Bone marrow (tissue), 2 donors: ENCODE measurements at regions not wholly inside any gene's neighbourhood (a gene's known extent, or its start where the extent isn't known, plus 50 kb on each side); places are given as distances from the start of the nearest gene placed in this dataset.

Experiments used
- DNase-seq, 2 donors: peaks; one replicate each; lab custom pipeline; 2025; lab: John Stamatoyannopoulos, UW

GRCh38 chr15:81596159-81596865 is 222.3 kb upstream of the TMC3 start:
- DNase-seq: no peak

- DNase-seq: no peak
Measured at GRCh38 chr15:81595752-81596151, 221.7 kb upstream of the TMC3 start.

GRCh38 chr15:81589671-81590070 is 215.7 kb upstream of the TMC3 start:
- DNase-seq: no peak

GRCh38 chr15:81575436-81576123 is 201.6 kb upstream of the TMC3 start:
- no peak for DNase-seq

- no peak for DNase-seq
Measured at GRCh38 chr15:81573098-81573746, 199.2 kb upstream of the TMC3 start.

- DNase-seq: no peak
Measured at GRCh38 chr15:81572190-81572589, 198.2 kb upstream of the TMC3 start.

- no peak for DNase-seq
Measured at GRCh38 chr15:81569286-81570080, 195.5 kb upstream of the TMC3 start.

GRCh38 chr15:81567924-81568323 is 193.9 kb upstream of the TMC3 start:
- DNase-seq: no peak

GRCh38 chr15:81562986-81563385 is 189.0 kb upstream of the TMC3 start:
- no peak for DNase-seq

GRCh38 chr15:81560405-81560804 is 186.4 kb upstream of the TMC3 start:
- no peak for DNase-seq

- DNase-seq: no peak
Measured at GRCh38 chr15:81558056-81558455, 184.0 kb upstream of the TMC3 start.

GRCh38 chr15:81555346-81555745 is 181.3 kb upstream of the TMC3 start:
- no peak for DNase-seq

- no peak for DNase-seq
Measured at GRCh38 chr15:81548365-81549130, 174.5 kb upstream of the TMC3 start.

GRCh38 chr15:81547521-81548132 is 173.6 kb upstream of the TMC3 start:
- no peak for DNase-seq

GRCh38 chr15:81544385-81544784 is 170.4 kb upstream of the TMC3 start:
- no peak for DNase-seq

- DNase-seq: no peak
Measured at GRCh38 chr15:81540909-81541308, 166.9 kb upstream of the TMC3 start.

- no peak for DNase-seq
Measured at GRCh38 chr15:81536356-81536755, 162.3 kb upstream of the TMC3 start.

- DNase-seq: no peak
Measured at GRCh38 chr15:81534124-81534523, 160.1 kb upstream of the TMC3 start.

- no peak for DNase-seq
Measured at GRCh38 chr15:81532001-81532400, 158.0 kb upstream of the TMC3 start.

GRCh38 chr15:81531109-81531592 is 157.1 kb upstream of the TMC3 start:
- DNase-seq: no peak

GRCh38 chr15:81530271-81530691 is 156.3 kb upstream of the TMC3 start:
- DNase-seq: no peak
